Left cardiac atrium (tissue), 4 donors: ENCODE measurements at regions not wholly inside any gene's neighbourhood (a gene's known extent, or its start where the extent isn't known, plus 50 kb on each side); places are given as distances from the start of the nearest gene placed in this dataset.
"Not testable (repeated sequence)": the region's sequence is repeated elsewhere in the genome, so short reads cannot be mapped to it uniquely, and the experiment has no call there.

ENCODE experiments used
- ATAC-seq, 2 donors: fragments of 200-7000 bp; cut with Tn5 transposase; one replicate each; pipeline ENCODE4 v1.9.1; 2020; ENCODE audit warnings: mild to moderate bottlenecking in 2 of 2, moderate library complexity in 2 of 2
- DNase-seq: peaks from one replicate; pipeline ENCODE4 v3.0.0-alpha.2; 2020
- intact Hi-C, 2 donors: fragments of 100-400 bp; cut with DNase I; formaldehyde crosslinking; loops; one replicate each; pipeline versions ENCODE4 v1.14.1 to v1.15.1; 2022 to 2023
- microRNA-seq, 2 donors: library from miRNA; unstranded; fragments of <30 nt; microRNA quantifications; one replicate each; pipeline ENCODE4 v1.2.0, GENCODE V29; 2020
- donor health status: DM: no; HTN: yes; CAD: no.
- donor health status: DM: no; HTN: yes; CAD: no; lungs with severe emphysema.
- donor health status: DM: yes; HTN: yes; CAD: no.
- donor health status: Dilated cardiomyopathy.

DNA sequence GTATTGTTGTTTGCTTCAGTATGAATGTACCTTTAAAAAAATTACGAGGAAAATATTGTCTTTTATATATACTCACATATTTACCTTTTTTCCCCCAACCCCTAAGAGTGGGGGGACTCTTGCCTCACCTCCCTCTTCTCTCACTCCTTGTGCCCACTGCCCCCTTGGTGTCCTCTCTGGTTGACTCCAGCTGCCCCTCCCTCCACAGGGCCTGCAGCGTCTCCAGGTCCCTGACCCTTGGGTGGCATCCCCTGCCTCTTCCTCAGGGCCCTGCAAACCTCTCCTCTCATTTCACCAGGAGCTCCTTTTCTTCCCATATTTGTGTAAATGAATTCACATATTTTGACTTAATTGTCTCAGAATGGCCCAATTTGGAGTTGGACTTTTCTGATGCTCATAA is 184.3 kb upstream of the GOLGA6L22 start:
- ATAC-seq, DNase-seq, intact Hi-C loops: not testable (repeated sequence)

DNA sequence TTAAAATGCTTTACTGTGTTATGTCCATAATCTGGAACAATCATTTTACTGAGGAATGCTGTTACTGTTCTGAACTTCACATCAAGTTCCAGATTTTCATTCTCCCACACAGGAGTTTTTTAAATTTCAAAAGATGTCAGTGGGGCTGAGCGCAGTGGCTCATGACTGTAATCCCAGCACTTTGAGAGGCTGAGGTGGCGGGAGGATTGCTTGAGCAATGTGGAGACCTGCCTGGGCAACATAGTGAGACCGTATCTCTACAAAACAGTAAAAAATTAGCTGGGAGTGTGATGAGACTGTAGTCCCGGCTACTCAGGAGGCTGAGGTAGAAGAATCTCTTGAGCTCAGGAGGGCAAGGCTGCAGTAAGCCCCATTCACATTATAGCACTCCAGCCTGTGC is 177.9 kb upstream of the GOLGA6L22 start:
- intact Hi-C loops, DNase-seq, ATAC-seq: not testable (repeated sequence)

DNA sequence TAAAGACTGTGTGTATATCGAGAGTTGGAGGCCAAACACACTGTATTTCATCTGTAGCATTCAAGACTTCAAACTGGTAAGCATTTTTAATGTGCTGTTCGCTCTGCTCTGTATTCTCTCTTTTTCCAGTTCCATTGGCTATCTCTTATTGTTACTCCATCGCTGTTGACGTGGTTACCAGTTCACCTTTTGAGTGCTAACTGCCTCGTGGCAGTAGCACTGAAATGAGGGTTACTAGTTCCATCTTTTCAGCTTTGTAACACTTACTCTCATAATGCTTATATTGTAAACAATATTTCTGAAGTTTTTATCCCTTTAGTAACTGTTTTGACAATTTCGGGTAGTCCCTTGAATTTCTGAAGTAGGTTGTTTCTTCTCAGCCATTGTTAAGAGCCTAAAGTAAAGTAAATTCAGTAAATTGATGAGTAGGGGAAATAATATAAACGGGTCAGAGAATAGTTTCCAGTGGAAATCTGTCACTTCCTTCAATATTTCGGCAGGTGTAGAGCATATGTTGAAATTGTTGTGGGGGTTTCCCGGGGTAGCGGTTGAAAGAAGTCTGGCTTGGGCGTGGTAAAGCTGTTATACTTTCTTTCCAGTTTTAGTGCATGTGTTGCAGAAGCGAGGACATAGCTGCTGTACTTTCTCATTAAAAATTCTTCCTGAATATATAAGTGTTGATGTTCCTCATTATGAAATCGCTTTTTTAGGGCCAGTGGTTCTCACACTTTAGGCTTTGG is 175.7 kb upstream of the GOLGA6L22 start:
- intact Hi-C loops, ATAC-seq, DNase-seq: not testable (repeated sequence)

DNA sequence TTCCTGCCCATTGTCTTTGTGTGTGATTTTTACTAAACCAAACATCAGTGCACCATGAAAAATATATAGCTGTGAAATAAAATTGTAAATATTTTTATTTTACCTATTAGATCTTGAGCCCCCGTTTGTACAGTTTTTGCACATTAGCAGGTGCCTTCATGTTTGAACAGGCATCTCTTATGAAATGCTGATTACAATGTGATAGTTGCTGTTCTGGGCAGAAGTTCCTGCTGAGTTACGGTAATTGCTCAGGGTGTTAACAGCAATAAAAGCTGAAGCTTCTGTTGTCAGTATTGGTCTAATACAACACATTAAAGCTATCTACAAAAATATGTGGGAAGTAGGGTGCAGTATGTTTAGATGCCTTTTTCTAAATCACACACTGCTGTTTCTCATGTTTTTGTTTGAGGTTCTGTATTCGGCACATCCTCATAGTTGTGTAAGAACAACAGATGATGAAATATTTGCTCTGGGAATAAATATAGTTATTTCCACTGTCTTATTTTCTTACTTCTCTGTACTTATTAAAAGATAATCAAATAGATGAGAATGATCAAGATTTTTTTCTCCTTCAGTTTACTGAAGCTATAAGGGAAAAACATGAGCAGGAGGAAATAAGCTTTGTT is 173.8 kb upstream of the GOLGA6L22 start:
- DNase-seq, intact Hi-C loops, ATAC-seq: not testable (repeated sequence)

DNA sequence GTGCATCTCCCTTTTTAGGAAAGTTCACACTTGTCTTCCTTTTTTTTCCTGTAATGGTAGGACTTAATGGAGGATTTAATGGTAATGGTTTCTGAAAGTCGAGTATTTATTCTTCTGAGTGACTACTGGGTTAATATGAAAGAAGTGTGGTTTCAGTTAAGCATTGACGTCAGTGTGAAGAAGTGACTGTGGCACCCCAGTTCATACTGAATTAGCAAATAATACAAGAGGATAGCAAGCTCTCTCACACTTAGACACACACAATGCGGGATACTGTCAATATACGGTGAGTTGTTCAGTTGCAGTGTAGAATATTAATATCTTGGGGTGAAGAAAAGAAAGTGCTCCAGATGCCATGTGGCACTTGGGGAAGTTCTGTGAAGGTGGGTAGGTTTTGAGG is 167.6 kb upstream of the GOLGA6L22 start:
- intact Hi-C loops, DNase-seq, ATAC-seq: not testable (repeated sequence)

DNA sequence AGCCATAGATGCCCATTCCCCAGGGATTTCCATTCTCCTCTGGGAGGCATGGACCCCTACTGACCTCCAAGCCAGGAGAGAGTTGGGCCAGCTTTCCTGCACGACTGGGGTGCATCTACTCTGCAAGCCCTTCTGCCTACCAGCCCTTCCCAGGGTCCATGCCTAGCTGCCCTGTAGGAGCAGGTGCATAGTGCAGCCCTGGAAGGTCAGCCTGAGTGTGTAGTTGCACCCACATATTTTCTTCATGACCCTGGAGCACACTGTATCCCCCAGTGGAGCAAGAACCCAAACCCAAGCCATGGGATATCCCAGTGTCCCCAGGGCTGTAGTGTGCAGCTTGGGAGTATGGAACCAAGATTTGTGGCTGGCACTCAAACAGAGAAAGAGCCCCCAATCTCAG is 155.6 kb upstream of the GOLGA6L22 start:
- intact Hi-C loops, DNase-seq: not testable (repeated sequence)
- peak in 1 of 2 donors; percentile 44 for ATAC-seq

Small RNA genes in the stretch of these regions (microRNA-seq; reads per million reads assigned to microRNA genes)
- gene MIR1268A: 0 reads per million in 2 donors
